Dendritic cell treated with granulocyte-macrophage colony-stimulating factor and Interleukin-4, amounts not matched to agents 40 ng/mL and 50 ng/mL, for 4 days (primary cell): ENCODE measurements at regions not wholly inside any gene's neighbourhood (a gene's known extent, or its start where the extent isn't known, plus 50 kb on each side); places are given as distances from the start of the nearest gene placed in this dataset.
"Not testable (repeated sequence)": the region's sequence is repeated elsewhere in the genome, so short reads cannot be mapped to it uniquely, and the experiment has no call there.

Source experiments
- H3K27ac Mint-ChIP-seq: one replicate; pipeline ENCODE4 v1.8.0; 2022; ENCODE audit warnings: mild to moderate bottlenecking, mixed read lengths
- H3K27me3 Mint-ChIP-seq: one replicate; pipeline ENCODE4 v1.8.0; 2022; ENCODE audit warnings: mild to moderate bottlenecking, mixed read lengths
- H3K36me3 Mint-ChIP-seq: one replicate; pipeline ENCODE4 v1.8.0; 2022; ENCODE audit warnings: low read depth, mixed read lengths
- H3K4me1 Mint-ChIP-seq: one replicate; pipeline ENCODE4 v1.8.0; 2022; ENCODE audit warnings: low read depth, mixed read lengths
- H3K4me3 Mint-ChIP-seq: one replicate; pipeline ENCODE4 v1.8.0; 2022; ENCODE audit warnings: mild to moderate bottlenecking, moderate library complexity, mixed read lengths
- H3K9me3 Mint-ChIP-seq: one replicate; pipeline ENCODE4 v1.8.0; 2022; ENCODE audit warnings: mixed read lengths
- intact Hi-C: fragments of 100-400 bp; cut with micrococcal nuclease; formaldehyde crosslinking; loops from one replicate; pipeline ENCODE4 v1.15.0; 2022

DNA sequence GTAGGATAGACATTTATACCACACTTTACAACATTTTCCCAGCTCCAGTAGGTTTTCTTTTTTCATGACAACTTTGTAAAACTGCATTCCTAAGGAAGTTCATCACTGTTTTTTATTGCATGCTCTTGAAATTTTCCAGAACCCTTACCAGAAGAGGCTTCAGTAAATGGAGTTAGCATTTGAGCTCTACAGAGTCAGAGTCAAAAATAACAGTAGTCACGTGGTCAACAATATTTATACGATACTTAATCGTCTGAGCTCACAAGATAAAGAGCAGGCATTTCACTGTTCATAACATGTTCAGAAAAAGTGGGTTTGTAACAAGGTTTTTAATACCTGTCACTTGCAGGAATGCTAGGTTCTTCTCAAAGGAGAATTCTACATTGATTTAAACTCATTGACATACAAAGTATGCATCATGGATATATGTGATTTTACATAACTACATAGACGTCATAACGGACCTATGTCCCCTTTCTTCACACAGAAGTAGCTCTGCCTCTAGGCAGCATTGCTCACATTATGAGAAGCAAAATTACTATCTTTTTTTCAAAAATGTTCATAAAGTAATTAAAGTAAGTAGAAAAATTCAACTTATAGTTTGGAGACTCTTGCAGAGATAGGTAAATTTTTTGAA, 187.0 kb upstream of the COL3A1 start:
- Mint-ChIP-seq H3K36me3 (no peaks in the 10 kb centered on the region), H3K27ac (no peak overlapping the region), H3K4me3 (no peak overlapping the region), H3K27me3 (no peaks in the 10 kb centered on the region), H3K9me3 (peaks cover 9% of the 10 kb centered on the region), H3K4me1 (no peaks in the 10 kb centered on the region)
- intact Hi-C loops, result no loop called here

GRCh38 chr2:188787658-188788240, 186.4 kb upstream of the COL3A1 start:
- Mint-ChIP-seq H3K9me3 (peaks cover 9% of the 10 kb centered on the region), H3K27ac (no peak overlapping the region), H3K36me3 (no peaks in the 10 kb centered on the region), H3K4me3 (no peak overlapping the region), H3K4me1 (no peaks in the 10 kb centered on the region), H3K27me3 (no peaks in the 10 kb centered on the region)
- intact Hi-C loops, result no loop called here

DNA sequence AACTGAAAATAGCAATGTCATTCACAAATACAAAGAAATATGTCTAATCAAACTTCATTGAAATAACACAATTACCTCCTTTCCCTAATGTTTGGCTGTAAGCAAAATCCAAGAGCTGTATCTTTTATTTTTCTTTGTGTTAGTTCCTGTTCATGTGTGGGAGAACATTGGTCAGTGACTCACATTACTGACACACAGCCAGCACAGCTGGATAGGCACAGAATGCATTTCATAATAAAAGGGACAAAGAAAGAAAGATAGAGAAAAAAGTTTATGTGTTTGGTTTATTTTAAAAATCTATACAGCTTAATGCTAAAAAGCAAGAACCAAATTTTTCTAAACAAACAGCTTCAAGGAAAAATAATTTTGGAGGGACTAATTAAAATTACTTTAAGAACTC, 185.6 kb upstream of the COL3A1 start:
- no peak overlapping the region for H3K27ac Mint-ChIP-seq
- intact Hi-C loops, result no loop called here
- no peak overlapping the region for H3K4me3 Mint-ChIP-seq
- no peaks in the 10 kb centered on the region for H3K4me1 Mint-ChIP-seq
- no peaks in the 10 kb centered on the region for H3K27me3 Mint-ChIP-seq
- H3K36me3 Mint-ChIP-seq, result no peaks in the 10 kb centered on the region
- H3K9me3 Mint-ChIP-seq, result peaks cover 9% of the 10 kb centered on the region

DNA sequence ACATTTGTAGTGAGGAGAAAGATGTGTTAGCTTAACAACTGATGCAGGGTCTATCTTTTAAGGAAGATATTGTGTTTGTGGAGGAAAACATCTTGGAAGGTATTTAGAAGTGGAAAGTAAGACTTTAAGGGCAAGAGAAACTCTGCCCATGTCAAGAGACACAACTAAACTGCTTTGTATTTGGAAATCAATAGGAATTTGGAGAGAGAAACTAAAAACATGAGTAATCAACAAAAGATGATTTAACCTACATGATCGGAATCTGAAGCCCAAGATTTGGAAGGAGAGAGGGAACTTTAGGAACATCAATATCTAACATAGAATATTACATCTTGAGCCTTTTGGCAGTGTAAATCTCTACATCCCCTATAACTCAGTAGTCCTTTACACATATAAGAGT, 184.2 kb upstream of the COL3A1 start:
- no peaks in the 10 kb centered on the region for H3K4me1 Mint-ChIP-seq
- H3K9me3 Mint-ChIP-seq, result peaks cover 9% of the 10 kb centered on the region
- intact Hi-C loops, result no loop called here

DNA sequence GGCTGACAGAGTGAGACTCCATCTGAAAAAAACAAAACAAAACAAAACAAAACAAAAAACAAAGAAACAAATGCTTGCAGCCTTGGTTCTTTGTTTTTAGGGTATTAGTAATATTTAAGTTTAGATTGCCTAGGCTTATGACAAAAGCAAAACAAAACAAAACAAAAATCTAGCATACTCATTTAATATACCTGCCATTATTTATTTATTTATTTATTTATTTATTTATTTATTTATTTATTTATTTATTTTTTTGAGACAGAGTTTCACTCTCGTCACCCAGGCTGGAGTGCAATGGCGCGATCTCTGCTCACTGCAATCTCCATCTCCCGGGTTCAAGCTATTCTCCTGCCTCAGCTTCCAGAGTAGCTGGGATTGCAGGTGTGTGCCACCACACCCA, 179.7 kb upstream of the COL3A1 start:
- H3K4me1 Mint-ChIP-seq, H3K4me3 Mint-ChIP-seq, H3K27ac Mint-ChIP-seq, H3K9me3 Mint-ChIP-seq, intact Hi-C loops, H3K27me3 Mint-ChIP-seq, H3K36me3 Mint-ChIP-seq: not testable (repeated sequence)

More for the DNA sequence above, 184.2 kb upstream of the COL3A1 start:
- Mint-ChIP-seq H3K27ac (no peak overlapping the region), H3K36me3 (no peaks in the 10 kb centered on the region), H3K27me3 (no peaks in the 10 kb centered on the region), H3K4me3 (no peak overlapping the region)

GRCh38 chr2:188795762-188796161, 178.4 kb upstream of the COL3A1 start:
- Mint-ChIP-seq H3K36me3 (no peaks in the 10 kb centered on the region), H3K9me3 (peaks cover 16% of the 10 kb centered on the region), H3K4me3 (no peak overlapping the region), H3K27me3 (no peaks in the 10 kb centered on the region), H3K4me1 (no peaks in the 10 kb centered on the region), H3K27ac (no peak overlapping the region)
- intact Hi-C loops, result no loop called here

DNA sequence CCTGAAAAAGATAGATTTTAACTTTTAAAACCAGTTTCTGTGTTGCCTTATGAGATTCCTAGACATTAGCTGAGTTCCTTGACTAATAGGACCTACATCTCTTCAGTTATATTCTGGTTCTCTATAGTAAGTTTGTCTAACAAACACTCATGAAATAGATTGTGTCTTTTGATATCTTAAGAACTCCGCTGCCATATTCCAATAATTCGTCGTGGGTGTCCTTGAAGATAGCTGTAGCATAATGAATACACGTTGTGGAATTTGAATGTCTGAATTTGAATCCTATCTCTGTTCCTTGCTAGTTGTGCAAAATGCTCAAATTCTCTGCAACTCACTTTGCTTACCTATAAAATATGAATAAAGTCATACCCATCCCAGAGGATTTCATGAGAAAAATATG, 176.8 kb upstream of the COL3A1 start:
- no peak overlapping the region for H3K4me3 Mint-ChIP-seq
- H3K27ac Mint-ChIP-seq, result no peak overlapping the region
- no peaks in the 10 kb centered on the region for H3K36me3 Mint-ChIP-seq
- peaks cover 26% of the 10 kb centered on the region for H3K9me3 Mint-ChIP-seq
- intact Hi-C loops, result no loop called here
- no peaks in the 10 kb centered on the region for H3K4me1 Mint-ChIP-seq
- no peaks in the 10 kb centered on the region for H3K27me3 Mint-ChIP-seq

DNA sequence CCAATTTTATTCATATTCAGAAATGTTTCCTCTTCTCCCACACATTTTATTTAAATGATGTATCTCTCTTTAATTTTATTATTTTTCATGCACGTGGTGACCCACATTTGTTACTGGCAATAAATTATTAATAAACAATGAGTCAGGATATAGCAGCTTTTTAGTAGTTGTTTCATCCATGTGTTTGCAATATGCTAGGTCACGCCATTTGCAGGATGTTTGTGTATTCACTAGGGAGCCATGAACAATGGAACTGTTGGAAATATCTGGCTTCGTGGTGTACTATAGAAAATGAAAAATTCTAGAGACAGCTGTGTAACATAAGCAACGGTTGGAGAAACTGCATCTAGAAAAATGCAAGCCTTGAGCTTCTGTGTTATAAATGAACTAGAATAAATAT, 176.0 kb upstream of the COL3A1 start:
- Mint-ChIP-seq H3K9me3 (peaks cover 34% of the 10 kb centered on the region), H3K4me1 (no peaks in the 10 kb centered on the region), H3K27ac (no peak overlapping the region), H3K27me3 (no peaks in the 10 kb centered on the region), H3K4me3 (no peak overlapping the region), H3K36me3 (no peaks in the 10 kb centered on the region)
- intact Hi-C loops, result no loop called here

- Mint-ChIP-seq H3K4me3 (no peak overlapping the region), H3K36me3 (no peaks in the 10 kb centered on the region), H3K4me1 (no peaks in the 10 kb centered on the region), H3K27me3 (no peaks in the 10 kb centered on the region), H3K27ac (no peak overlapping the region), H3K9me3 (peaks cover 52% of the 10 kb centered on the region)
- intact Hi-C loops, result no loop called here
Measured at GRCh38 chr2:188805219-188805618, 169.0 kb upstream of the COL3A1 start.

- Mint-ChIP-seq H3K9me3 (peaks cover 30% of the 10 kb centered on the region), H3K36me3 (no peaks in the 10 kb centered on the region), H3K4me3 (no peak overlapping the region), H3K27me3 (no peaks in the 10 kb centered on the region), H3K4me1 (no peaks in the 10 kb centered on the region), H3K27ac (no peak overlapping the region)
- intact Hi-C loops, result no loop called here
Measured at GRCh38 chr2:188808947-188809355, 165.2 kb upstream of the COL3A1 start.

DNA sequence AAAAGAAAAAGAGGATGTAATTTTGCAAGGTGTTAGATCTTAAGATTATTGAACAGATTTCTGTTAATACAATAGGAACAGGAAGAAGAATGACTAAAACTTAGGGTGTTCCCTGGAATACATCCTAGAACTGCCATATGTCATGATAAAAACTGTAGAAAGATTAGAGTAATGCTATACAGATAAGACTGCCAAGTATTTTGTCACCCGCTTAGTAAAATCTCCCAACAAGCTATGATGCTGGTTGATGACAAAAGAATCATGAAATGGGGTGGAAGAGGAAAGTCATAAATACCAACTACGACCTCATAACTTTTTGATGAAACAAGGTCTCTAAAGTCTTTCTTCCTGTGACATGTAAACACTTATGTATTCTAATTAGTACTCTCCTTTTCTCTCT, 163.6 kb upstream of the COL3A1 start:
- no peaks in the 10 kb centered on the region for H3K4me1 Mint-ChIP-seq
- peaks cover 18% of the 10 kb centered on the region for H3K9me3 Mint-ChIP-seq
- H3K27ac Mint-ChIP-seq, result no peak overlapping the region
- H3K27me3 Mint-ChIP-seq, result no peaks in the 10 kb centered on the region
- H3K36me3 Mint-ChIP-seq, result no peaks in the 10 kb centered on the region
- intact Hi-C loops, result no loop called here
- no peak overlapping the region for H3K4me3 Mint-ChIP-seq

GRCh38 chr2:188811522-188811921, 162.7 kb upstream of the COL3A1 start:
- H3K9me3 Mint-ChIP-seq, result peaks cover 18% of the 10 kb centered on the region
- intact Hi-C loops, result no loop called here
- no peaks in the 10 kb centered on the region for H3K36me3 Mint-ChIP-seq
- no peak overlapping the region for H3K27ac Mint-ChIP-seq
- H3K4me3 Mint-ChIP-seq, result no peak overlapping the region
- H3K27me3 Mint-ChIP-seq, result no peaks in the 10 kb centered on the region
- no peaks in the 10 kb centered on the region for H3K4me1 Mint-ChIP-seq

DNA sequence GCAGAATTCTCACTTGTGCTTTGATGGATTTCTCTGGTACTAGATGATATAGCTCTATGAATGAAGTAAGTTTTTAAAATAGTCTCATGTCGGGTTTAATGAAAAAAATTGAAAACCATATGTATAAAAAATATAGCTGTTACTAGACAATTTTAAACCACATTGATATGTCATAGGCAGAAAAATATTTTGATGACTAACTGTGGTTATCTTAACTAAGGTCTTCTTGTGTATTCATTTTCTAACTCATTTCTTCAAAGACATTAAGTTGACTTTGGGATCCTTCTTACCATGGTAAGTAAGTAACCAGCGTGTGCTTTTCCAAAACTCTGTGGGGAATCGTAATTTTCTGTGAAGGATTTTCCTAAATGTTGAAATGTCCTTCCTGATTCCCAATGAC, 160.9 kb upstream of the COL3A1 start:
- Mint-ChIP-seq H3K36me3 (no peaks in the 10 kb centered on the region), H3K4me1 (no peaks in the 10 kb centered on the region), H3K4me3 (no peak overlapping the region), H3K27me3 (no peaks in the 10 kb centered on the region), H3K9me3 (peaks cover 16% of the 10 kb centered on the region), H3K27ac (no peak overlapping the region)
- intact Hi-C loops, result no loop called here

GRCh38 chr2:188813857-188814256, 160.3 kb upstream of the COL3A1 start:
- no peaks in the 10 kb centered on the region for H3K4me1 Mint-ChIP-seq
- peaks cover 18% of the 10 kb centered on the region for H3K9me3 Mint-ChIP-seq
- intact Hi-C loops, result no loop called here
- H3K27ac Mint-ChIP-seq, result no peak overlapping the region
- H3K36me3 Mint-ChIP-seq, result no peaks in the 10 kb centered on the region
- H3K27me3 Mint-ChIP-seq, result no peaks in the 10 kb centered on the region
- H3K4me3 Mint-ChIP-seq, result no peak overlapping the region

DNA sequence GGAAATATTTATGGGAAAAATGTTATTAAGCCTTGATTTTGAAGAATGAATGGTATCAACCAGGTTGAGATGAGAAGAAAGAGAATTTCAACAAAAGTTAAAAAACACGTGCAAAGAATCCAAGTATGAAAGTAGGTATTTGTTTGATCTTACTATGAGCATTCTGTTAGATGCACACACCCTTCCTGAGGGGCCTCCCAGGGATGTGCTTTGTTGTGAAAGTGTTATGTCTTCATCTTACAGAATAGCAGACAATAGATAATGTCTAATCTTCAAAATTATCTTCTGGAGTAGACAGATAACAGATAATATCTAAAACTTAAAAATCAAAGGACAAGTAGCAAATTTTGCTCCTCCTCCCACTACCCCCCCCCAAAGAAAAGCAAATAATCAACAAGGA, 155.2 kb upstream of the COL3A1 start:
- Mint-ChIP-seq H3K27me3 (no peaks in the 10 kb centered on the region), H3K4me1 (no peaks in the 10 kb centered on the region), H3K27ac (no peak overlapping the region), H3K9me3 (peaks cover 38% of the 10 kb centered on the region), H3K36me3 (no peaks in the 10 kb centered on the region), H3K4me3 (no peak overlapping the region)
- intact Hi-C loops, result no loop called here
